ENCODE measurements at regions not wholly inside any gene's neighbourhood (a gene's known extent, or its start where the extent isn't known, plus 50 kb on each side); places are given as distances from the start of the nearest gene placed in this dataset.

DNA sequence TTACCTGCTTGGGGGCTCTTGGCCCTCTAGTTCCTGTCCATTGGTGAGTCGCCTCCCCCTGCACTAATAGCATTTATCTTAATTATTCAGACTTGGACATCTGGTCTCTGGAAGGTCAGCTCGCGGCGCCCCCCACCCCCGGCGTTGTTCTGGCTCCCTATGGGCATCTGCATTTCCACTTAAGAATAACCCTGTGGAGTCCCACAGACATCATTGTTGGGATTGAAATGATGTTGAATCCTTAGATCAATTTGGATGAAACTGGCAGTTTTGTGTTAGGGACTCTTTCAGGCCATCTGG lies 313.8 kb upstream of the HS6ST1 start (continued):
- no peak for TF ChIP-seq BRCA1 (IDR thresholded peaks at IDR 0.05)
- no peak for TF ChIP-seq BRCA1 (CRISPR knock-in tag; IDR thresholded peaks at IDR 0.05)
- no peak for TF ChIP-seq GTF2F1 (IDR thresholded peaks at IDR 0.05; ENCODE audit: low read depth, low read length)
- TF ChIP-seq ZNF354B (CRISPR knock-in tag; IDR thresholded peaks at IDR 0.05): no peak
- TF ChIP-seq BRD4 (IDR thresholded peaks at IDR 0.05): no peak
- TF ChIP-seq, protein P1, sequence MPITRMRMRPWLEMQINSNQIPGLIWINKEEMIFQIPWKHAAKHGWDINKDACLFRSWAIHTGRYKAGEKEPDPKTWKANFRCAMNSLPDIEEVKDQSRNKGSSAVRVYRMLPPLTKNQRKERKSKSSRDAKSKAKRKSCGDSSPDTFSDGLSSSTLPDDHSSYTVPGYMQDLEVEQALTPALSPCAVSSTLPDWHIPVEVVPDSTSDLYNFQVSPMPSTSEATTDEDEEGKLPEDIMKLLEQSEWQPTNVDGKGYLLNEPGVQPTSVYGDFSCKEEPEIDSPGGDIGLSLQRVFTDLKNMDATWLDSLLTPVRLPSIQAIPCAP (CRISPR knock-in tag; IDR thresholded peaks at IDR 0.05; ENCODE audit: borderline replicate concordance): no peak
- no peak for TF ChIP-seq NR2F6 (CRISPR knock-in tag; IDR thresholded peaks at IDR 0.05)
- TF ChIP-seq ESRRB (CRISPR knock-in tag; IDR thresholded peaks at IDR 0.05; ENCODE audit: borderline replicate concordance): no peak
- TF ChIP-seq, protein P2, sequence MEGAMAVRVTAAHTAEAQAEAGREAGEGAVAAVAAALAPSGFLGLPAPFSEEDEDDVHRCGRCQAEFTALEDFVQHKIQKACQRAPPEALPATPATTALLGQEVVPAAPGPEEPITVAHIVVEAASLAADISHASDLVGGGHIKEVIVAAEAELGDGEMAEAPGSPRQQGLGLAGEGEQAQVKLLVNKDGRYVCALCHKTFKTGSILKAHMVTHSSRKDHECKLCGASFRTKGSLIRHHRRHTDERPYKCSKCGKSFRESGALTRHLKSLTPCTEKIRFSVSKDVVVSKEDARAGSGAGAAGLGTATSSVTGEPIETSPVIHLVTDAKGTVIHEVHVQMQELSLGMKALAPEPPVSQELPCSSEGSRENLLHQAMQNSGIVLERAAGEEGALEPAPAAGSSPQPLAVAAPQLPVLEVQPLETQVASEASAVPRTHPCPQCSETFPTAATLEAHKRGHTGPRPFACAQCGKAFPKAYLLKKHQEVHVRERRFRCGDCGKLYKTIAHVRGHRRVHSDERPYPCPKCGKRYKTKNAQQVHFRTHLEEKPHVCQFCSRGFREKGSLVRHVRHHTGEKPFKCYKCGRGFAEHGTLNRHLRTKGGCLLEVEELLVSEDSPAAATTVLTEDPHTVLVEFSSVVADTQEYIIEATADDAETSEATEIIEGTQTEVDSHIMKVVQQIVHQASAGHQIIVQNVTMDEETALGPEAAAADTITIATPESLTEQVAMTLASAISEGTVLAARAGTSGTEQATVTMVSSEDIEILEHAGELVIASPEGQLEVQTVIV (CRISPR knock-in tag; IDR thresholded peaks at IDR 0.05; ENCODE audit: borderline replicate concordance): no peak
- TF ChIP-seq, protein P3, sequence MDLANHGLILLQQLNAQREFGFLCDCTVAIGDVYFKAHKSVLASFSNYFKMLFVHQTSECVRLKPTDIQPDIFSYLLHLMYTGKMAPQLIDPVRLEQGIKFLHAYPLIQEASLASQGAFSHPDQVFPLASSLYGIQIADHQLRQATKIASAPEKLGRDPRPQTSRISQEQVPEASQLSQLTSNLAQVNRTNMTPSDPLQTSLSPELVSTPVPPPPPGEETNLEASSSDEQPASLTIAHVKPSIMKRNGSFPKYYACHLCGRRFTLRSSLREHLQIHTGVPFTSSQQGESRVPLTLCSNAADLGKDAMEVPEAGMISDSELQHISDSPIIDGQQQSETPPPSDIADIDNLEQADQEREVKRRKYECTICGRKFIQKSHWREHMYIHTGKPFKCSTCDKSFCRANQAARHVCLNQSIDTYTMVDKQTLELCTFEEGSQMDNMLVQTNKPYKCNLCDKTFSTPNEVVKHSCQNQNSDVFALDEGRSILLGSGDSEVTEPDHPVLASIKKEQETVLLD (IDR thresholded peaks at IDR 0.05): no peak
- TF ChIP-seq, protein P4, sequence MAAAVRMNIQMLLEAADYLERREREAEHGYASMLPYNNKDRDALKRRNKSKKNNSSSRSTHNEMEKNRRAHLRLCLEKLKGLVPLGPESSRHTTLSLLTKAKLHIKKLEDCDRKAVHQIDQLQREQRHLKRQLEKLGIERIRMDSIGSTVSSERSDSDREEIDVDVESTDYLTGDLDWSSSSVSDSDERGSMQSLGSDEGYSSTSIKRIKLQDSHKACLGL (CRISPR knock-in tag; IDR thresholded peaks at IDR 0.05; ENCODE audit: borderline replicate concordance, poor library complexity, severe bottlenecking): no peak
- TF ChIP-seq, protein P5, sequence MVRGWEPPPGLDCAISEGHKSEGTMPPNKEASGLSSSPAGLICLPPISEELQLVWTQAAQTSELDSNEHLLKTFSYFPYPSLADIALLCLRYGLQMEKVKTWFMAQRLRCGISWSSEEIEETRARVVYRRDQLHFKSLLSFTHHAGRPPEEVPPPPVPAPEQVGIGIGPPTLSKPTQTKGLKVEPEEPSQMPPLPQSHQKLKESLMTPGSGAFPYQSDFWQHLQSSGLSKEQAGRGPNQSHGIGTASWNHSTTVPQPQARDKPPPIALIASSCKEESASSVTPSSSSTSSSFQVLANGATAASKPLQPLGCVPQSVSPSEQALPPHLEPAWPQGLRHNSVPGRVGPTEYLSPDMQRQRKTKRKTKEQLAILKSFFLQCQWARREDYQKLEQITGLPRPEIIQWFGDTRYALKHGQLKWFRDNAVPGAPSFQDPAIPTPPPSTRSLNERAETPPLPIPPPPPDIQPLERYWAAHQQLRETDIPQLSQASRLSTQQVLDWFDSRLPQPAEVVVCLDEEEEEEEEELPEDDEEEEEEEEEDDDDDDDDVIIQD (CRISPR knock-in tag; IDR thresholded peaks at IDR 0.05): no peak
